HG03139 (cell line): ENCODE measurements at regions not wholly inside any gene's neighbourhood (a gene's known extent, or its start where the extent isn't known, plus 50 kb on each side); places are given as distances from the start of the nearest gene placed in this dataset.
"Not testable (repeated sequence)": the region's sequence is repeated elsewhere in the genome, so short reads cannot be mapped to it uniquely, and the experiment has no call there.

Source experiments
- ATAC-seq: cut with Tn5 transposase; IDR thresholded peaks from one replicate; pipeline ENCODE4 v1.9.1; 2021; ENCODE audit not compliant: unreplicated experiment

DNA sequence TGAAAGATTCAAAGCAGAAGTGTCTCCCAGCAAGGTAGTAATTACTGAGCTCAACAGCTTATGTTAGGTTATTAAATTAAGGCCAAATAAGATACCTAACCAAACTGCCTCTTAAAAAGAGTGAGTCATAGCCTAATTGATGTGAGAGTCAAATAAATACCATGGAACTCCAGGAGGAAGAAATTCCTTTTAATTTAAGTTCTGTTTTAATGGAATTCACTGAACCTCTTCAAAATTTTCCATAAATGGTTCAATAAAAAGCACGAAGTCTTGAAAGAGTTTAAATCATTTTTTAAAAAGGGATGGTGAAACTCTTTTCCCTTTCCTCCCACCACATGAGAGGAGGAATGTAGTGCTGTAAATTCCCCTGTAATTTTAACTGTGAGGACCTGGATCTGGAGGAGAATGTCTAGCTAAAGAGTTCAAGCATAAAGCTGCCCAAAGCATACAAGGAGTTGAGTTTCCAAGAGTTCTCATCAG, 180.8 kb upstream of the MMADHC start:
- ATAC-seq, result no peak

DNA sequence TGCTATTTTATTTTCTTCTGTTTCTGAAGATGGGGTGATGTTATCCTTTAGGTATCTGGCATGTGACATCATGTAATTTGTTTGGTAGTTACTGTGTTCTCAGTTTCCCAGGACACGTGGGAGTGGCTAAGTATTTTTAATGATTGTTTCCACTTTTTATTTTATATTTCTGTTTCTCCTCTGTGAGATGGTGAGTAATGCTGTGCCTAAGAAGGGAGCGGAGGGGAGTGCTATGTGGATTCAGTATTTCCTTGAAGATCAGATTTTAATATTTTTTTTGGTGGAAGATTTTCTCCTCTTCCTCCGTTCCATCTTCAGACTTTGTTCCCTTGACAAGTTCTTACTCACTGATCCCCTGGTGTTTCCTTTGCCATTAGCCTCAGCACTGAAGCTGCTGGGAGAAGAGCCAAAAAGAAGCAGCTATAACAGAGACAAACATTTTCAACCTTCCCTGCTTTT, 180.0 kb upstream of the MMADHC start:
- no peak for ATAC-seq

DNA sequence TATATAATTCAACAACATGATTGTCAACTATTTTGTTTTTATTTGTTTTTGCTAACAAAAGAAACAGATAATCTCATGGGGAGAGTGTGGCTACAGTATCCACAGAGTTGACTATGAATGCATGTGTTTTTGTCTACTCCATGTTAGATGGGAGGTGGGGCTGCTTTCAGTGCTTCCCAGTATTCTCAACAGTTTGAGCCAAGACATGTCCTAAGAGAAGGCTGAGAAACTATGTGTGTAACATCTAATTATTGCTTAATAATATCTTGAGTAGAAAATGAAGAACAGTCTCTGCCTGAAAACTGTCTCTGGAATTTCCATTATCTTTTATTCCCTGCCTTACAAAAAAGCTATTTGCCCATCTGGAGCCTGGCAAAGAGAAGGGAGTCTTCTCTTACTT, 178.8 kb upstream of the MMADHC start:
- no peak for ATAC-seq

DNA sequence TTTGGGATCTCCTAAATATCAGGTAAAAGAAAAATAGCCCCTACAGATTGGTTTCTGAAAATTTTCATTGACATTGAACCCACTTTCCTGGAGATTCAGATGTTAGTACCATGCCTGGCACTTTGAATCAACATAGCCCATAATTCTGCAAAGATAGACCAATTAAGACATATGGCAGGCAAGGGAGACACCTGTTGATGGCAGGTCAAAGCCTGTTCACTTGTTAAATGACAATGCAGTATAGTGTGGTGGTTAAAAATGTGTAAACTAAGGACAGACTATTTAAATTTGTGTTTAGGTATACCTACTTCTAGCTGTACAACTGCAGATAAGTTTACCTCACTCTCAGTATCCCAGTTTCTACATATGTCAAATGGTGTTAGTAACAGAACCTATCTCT, 178.1 kb upstream of the MMADHC start:
- no peak for ATAC-seq

DNA sequence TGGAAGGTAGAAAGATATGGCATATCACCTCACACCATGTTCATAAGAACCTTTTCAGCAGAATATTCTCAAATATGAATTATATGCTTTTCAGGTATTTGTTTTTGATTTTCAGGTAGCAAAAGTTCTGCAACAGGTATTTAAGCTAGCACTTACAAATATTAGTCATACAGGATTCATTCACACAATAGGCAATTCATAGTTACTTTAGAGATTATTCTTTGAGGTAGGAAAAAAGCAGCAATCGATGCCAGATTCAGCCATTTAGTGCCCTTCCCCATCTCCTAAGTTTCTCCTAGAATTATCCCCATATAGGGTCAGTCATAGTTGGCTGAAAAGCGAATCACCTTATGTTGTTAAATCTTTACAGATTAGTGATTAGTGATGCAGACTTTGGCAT, 177.4 kb upstream of the MMADHC start:
- no peak for ATAC-seq

DNA sequence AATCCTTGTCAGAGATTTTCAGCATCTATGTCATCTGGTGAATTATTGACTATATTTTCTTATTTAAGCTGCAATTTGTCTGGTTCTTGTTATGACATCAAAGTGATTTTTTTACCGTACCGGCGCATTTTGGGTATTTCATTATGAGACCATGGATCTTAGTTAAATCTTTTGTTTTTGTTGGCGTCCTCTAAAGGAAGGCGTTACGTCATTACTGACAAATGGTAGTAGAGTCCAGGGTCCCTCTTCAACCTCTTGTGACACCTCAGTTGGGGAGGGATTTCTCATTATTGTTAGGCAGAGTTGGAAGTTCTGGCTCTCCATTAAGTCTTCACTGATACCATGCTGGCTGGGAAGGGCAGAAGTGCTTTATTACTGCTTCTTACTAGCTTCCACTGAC, 175.8 kb upstream of the MMADHC start:
- ATAC-seq, result no peak

DNA sequence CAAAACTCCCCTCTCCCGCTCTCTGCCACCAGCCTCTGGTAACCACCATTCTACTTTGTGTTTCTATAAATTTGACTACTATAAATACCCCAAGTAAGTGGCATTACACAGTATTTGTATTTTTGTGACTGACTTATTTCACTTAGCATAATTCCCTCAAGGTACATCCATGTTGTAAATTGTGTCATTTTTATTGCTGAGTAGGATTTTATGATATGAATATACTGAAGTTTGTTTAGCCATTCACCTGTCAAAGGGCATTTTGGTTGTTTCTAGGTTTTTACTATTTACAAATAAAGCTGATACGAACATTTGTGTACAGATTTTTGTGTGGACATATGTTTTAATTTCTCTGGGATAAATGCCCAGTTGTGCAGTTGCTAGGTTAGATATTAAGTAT, 174.0 kb upstream of the MMADHC start:
- no peak for ATAC-seq

DNA sequence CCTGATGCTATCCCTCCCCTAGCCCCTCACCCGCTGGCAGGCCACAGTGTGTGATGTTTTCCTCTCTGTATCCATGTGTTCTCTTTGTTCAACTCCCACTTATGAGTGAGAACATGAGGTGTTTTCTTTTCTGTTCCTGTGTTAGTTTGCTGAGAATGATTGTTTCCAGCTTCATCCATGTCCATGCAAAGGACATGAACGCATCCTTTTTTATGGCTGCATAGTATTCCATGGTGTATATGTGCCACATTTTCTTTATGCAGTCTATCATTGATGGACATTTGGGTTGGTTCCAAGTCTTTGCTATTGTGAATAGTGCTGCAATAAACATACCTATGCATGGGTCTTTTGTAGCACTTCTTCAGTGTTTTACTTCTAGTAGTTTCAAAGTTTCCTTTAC, 171.8 kb upstream of the MMADHC start:
- not testable (repeated sequence) for ATAC-seq

DNA sequence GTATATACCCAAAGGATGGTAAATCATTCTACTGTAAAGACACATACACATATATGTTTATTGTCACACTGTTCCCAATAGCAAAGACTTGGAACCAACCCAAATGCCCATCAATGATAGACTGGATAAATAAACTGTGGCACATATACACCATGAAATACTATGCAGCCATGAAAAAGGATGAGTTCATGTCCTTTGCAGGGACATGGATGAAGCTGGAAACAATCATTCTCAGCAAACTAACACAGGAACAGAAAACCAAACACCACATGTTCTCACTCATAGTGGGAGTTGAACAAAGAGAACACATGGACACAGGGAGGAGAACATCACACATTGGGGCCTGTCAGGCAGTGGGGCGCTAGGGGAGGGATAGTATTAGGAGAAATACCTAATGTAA, 167.1 kb upstream of the MMADHC start:
- not testable (repeated sequence) for ATAC-seq

DNA sequence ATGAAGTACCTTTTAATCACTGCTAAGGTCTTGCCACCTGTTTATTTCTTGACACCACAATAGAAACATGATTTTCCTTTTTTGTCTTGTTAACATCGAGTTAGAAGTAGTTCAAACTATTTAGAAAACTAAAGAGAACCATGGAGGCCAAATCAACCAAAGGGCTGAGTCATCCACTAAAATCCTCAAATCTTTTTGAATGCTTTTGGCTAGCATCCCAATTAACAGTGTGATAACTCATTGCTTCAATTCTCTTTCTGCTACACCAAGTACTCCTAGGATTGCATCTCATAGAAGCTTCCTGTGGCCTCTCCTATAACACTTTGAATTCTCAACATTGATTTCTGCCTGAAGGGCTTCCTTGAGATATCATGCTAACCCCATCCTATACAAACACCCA, 159.9 kb upstream of the MMADHC start:
- ATAC-seq, result no peak

DNA sequence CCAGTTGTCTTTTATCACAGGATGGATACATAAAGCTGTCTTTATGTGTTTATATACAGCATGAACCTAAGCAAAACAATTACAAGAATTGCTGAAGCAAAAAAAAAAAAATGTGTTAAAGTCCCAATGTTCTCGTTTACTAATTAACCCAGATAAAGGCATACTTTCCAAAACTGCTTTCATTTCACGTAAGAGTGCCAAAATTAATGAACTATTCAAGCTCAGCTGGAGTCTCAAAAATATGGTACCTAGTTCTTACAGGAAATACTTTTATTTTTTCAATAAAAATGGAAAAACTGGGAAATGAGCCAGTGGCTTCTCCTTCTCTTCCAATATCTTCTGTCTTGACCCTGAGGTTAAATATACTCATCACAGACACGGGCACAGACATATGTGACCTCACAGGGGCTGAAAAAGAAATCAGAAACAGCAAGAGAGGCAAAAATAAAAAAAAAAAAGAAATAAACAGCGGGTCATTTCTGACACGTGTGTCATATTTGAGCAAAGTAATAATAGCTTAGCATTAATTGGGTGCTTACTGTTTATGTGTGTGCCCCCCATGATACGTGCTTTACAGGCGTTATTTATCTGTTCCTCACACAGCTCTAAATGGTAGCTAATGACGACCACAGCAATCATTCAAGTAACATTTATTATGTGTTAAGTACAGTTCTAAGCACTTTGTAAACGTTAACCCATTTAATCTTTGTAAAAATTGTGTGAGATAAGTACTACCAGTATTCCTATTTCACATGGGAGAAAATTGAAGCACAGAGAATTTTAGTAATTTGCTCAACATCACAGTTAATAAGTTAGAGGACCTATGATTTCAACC, 158.0 kb upstream of the MMADHC start:
- ATAC-seq, result no peak

DNA sequence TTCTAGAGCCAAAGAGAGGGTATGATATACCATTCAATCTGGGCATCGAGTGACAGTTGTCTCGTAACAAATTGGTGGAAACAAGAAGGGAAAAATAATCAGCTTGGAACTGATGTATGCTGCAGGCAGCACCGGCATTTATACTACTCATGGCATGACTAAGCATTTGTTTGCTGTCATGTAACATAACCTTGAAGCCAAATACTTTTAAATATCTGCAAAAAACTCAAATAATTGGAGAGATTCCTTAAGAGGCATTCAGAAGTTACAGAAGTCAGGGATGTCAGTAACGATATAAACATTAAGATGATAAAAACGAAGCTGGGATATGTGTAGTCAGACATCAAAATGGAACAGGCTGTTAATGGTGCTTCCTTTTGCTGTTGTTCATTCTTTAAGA, 157.3 kb upstream of the MMADHC start:
- no peak for ATAC-seq

DNA sequence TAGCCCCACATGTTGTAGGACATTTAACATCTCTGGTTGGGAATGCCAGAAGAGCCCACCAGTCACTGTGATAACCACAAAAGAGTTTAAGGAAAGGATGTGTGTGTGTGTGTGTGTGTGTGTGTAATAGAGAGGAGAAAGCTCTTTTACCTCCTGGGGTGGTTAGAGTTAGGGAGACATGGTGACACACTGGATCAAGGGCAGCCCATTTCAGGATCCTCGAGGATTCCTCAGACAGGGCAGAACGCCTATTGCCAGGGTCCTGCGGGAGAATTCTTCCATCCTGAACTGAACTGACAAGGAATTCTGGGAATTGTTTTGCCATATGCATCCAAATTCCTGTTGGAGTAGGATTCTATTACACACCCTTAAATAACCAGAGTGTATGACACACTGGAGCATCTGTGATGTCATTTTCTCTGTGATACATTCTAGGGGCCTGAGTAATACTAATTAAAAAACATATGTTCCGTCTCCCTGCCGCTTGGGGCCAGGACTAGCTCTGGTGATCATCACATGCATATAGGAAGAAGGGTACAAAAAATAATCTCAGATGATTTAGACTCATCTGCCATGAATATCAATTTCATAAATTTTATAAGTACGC, 156.4 kb upstream of the MMADHC start:
- ATAC-seq, result no peak

DNA sequence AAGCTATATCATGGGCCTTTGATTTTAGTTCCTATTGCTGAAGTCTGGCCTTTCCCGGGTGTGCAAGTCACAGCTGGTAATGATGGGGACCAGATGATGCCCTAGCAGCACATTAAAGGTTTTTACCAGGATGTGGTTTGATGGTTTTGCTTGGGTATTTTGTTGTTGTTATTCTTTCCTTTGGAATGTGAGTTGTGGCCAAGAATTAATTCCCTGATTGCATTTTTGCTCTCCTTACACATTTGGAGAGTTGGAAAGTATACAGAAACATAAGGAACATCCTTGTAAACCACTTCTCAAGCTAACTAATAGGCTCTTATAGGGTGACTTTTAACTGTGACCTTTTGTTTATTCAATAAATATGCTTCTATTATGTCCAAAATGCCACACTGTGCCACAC, 154.1 kb upstream of the MMADHC start:
- ATAC-seq, result no peak

DNA sequence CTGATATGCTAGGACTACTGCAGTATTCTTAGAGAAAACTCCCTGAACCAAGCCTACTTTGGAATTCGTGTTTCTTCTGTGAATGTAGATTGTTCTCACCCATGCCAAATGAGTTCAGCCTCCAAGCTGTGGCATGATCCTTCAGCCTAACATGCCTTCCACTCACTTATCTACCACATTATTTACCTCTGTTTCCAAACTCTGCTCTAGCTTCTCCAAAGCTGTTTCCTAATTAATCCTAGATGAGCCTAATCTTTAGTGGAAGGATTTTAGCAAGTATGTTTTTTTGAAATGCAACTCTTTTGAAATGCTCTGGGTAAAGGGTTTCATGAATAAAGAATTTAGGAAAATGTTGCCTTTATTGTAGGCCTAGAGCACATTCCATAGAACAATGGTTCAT, 152.9 kb upstream of the MMADHC start:
- no peak for ATAC-seq

DNA sequence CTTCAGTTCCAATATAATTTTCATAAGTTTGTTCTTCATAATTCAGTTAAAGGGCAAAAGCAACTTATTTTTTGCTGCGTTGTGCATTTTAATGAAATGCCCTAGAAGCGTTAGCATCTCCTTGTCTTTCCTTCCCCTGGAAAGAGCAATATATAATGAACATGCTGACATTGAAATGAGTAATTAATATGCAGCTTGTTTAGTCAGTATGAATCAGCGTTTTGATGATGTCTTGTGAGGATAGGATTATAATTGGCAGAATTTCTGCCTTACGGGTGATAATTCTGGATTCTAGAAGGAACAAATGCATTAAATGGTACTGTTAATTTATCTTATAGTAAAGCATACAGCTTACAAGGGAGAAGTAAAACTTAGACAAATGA, 152.3 kb upstream of the MMADHC start:
- ATAC-seq, result no peak

DNA sequence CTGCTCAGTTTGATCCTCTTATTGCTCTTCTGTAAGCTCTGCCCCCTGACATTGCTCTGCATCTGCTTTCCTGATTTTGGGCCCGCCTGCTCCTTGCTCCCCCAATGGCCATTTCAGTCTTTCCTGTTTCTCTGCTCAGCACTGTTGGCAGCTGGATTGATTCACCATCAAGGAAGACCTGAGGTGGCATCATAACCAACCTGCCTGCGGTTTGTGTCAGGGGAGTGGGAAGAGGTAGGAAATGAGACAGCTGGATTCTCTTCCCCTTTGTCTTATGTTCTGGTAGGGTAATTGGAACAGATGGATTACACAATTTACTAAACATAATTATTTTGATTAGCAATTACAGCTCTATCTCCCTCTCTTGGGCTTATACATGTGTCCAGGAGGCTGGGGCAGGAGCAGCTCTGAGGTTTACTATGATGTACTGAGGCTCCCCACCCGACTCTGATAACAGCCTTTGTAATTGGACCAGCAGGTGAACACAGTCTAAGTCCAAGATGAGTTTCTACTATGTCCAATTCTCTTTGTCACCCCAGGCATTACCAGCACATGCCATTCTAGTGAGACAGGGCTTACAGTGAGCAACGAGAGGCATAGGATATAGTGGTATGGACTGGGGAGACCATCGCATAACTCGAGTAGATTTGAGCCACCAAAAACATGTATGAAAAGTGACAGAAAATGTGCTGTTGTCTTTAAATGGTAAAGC, 151.8 kb upstream of the MMADHC start:
- ATAC-seq, result no peak

DNA sequence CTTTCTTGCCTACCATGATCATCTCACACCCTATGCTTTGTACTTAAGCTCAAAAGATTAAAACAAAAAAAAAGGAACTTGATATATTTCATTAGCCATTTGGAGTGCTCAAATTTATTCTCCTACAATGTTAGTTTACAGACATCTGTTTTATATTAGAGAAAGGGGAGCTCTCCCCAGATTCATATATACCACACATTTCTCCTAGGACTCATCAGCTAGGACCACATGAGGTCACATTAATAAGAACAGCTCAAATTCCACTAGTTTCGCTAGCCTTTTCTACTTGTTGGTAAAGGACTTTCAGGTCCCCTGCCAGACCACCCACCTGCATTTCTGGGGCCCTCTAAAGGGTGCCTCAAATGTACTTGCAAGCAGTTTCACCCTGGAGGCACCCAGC, 151.2 kb upstream of the MMADHC start:
- ATAC-seq, result no peak

DNA sequence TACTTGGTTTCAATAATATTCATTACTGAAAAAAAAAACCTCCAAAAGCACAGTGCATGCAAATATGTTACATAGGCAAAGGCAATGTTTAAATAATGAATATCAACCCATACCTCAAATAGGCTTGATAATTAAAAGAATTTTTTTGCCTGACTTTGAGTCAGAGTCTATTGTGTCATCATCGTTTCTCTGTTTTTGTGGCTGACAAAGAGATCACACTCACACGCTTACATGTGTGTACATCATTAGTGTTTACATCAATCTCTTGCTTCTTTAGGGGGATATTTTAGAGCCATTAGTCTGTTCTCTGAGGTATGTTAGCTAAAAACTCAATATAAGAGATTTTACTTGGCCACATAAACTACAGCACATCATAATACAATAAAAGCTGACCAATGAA, 150.3 kb upstream of the MMADHC start:
- ATAC-seq, result no peak

DNA sequence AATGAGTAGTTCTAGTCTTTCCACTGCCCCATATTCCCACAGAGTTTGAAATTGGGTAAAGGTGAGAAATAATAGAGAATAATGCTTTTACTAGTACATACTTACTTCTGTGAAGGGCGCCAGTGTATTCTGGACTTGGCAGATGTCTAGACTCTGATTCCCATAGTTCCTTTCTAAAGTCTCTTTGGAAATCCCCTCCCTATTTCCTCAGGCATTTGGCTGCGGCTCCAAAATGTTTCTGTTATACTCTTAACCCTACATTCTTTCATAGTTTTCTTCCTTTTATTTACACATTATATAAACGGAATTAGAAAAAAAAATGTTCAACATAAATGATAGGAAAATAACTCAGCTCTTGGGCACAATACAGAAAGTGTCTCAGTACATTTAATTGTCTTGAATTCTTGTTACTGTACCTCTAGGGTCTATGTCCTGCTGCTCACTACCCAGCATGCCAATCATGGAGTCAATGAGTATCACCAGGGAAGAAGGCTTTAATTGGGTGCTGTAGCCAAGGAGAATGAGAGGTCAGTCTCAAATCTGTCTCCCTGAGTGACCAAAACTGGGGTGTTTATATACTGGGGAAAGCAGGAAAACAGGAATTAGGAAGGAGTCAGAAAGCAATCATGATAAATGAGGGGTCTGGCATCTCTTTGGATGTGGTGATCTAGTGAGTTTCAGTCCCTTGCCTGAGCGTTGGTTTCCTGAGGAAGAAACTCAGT, 147.8 kb upstream of the MMADHC start:
- ATAC-seq, result no peak

DNA sequence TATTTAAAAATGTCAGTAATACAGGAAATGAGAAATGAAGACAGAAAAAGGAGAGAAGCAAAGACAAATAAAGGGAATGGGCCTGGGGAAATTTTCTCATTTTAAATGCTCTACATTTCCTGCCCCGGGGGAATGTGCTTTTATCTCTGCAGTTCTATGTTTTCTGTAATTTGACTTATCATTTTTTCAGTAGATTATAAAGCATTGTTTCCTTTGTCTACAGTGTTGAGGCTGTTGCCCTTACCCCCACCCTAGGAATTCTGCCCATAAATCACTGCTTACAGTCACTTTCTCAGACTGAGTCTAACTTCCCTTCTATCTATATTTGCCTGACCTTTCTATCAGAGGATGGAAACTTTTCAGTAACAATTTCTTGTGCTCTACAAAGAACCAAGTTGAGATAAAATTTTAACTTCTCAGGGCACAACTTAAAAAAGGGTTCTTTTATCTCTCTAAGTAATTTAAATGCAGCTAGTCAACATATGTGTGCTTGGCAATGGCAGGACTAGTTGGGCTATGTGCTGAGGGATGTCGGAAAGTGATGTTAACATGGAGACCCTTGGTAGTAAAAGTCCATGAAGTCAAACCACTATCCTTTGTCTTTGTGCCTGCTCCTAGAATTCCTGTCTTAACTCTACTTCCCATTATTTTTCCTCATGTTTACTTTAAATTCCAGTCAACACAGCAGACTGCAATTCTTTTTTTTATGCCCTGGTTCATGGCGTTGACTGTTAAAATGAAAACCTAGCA, 146.5 kb upstream of the MMADHC start:
- ATAC-seq, result no peak
